ENCODE measurements at regions not wholly inside any gene's neighbourhood (a gene's known extent, or its start where the extent isn't known, plus 50 kb on each side); places are given as distances from the start of the nearest gene placed in this dataset.

DNA sequence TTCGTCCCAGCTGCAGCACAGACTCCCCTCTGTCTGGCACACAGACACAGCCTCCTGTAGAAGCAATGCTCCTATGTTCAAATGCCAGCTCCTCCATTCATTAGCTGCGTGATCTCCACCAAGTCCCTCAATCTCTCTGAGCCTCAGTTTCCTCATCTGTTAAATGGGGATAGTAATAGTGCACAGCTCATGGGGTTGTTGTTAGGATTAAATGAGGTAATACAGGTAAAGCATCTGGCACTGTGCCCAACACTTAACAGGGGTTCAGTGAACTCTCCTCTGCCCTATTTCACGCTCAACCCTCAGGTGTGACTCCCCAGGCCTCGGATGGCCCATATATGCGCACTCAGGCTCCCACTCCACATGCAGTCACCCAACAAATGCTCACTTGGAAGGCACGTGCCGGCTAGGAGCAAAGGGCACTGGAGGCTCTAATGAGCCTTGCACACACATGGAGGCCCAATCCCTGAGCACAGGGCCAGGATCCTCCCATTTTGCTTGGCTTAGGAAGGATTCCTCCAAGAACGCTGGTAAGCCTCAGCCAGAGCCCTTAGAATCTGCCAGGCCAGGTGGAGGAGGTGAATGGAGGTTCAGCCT, 176.0 kb upstream of the LINGO1 start:
- TF ChIP-seq TARDBP (CRISPR knock-in tag; IDR thresholded peaks at IDR 0.05) (no peak), ZSCAN12 (CRISPR knock-in tag; IDR thresholded peaks at IDR 0.05) (no peak), TCF7 (IDR thresholded peaks at IDR 0.05; ENCODE audit: low read depth) (no peak), CEBPB (IDR thresholded peaks at IDR 0.05; ENCODE audit: borderline replicate concordance, low read depth, low read length) (no peak)
